ENCODE measurements at regions not wholly inside any gene's neighbourhood (a gene's known extent, or its start where the extent isn't known, plus 50 kb on each side); places are given as distances from the start of the nearest gene placed in this dataset.
"Not testable (repeated sequence)": the region's sequence is repeated elsewhere in the genome, so short reads cannot be mapped to it uniquely, and the experiment has no call there.

DNA sequence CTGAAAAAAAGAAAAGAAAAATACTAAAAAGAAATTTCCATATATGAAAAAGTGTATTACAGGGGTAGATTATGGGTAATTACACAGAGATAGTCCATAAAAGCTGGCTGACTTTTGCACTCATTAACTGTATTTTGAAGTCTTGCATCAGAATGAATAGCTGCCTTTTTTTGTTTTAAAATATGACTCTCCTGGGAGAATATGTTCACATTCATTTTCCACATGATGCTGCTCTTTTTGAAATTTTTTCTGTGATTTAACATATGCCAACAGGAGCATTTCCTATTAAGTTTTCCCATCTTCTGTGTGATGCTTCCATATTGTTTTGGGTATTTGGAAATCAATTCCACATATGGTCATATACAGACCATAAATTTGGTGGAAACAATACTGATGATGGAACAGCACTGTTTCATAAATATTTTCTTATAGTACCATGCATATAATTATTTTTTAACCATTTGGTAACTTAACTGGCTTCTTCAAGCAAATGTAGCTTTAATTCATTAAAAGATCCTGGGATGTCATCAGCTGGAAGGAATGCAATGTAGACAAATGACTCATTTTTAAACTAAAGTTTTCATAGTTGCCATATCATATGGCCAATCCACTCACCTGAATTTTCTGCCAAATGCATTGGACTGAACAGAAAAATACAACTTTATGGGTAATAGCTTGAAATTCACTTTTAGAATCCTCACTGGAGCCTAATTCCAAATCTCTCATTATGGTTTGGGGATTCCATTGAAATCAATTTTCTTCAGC lies 313.9 kb upstream of the GLI3 start:
- DNase-seq, result no peak

GRCh38 chr7:42549866-42550485 lies 313.0 kb upstream of the GLI3 start:
- DNase-seq, result no peak

DNA sequence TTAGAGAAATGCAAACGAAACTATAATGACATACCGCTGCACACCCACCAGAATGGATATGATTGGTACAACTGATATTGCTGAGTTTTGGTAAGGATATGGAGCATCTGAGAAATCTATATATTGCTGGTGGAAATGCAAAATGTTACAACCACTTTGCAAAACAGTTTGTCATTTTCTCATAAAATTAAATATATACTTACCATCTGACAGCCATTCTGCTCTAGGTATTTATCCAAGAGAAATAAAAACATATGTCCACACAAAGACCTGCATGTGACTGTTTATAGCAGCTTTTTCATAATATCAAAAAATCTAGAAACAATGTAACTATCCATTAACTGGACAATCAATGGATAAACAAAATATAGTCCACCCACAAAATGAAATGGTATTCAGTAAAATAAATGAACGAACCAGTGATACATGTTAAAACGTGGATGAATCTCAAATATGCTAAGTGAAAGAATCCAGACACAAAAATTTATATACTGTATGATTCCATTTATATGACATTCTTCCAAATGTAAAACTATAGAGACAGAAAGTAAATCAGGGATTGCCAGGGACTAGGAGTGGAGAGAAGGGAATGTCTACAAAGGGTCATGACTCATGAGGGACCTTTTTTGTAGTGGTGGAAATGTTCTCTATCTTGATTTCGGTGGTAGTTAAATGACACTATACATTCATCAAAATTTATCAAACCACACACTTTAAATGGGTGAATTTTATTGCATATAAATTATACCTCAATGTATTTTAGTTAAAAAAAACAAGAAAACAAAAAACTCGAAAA lies 312.0 kb upstream of the GLI3 start:
- DNase-seq, result no peak

DNA sequence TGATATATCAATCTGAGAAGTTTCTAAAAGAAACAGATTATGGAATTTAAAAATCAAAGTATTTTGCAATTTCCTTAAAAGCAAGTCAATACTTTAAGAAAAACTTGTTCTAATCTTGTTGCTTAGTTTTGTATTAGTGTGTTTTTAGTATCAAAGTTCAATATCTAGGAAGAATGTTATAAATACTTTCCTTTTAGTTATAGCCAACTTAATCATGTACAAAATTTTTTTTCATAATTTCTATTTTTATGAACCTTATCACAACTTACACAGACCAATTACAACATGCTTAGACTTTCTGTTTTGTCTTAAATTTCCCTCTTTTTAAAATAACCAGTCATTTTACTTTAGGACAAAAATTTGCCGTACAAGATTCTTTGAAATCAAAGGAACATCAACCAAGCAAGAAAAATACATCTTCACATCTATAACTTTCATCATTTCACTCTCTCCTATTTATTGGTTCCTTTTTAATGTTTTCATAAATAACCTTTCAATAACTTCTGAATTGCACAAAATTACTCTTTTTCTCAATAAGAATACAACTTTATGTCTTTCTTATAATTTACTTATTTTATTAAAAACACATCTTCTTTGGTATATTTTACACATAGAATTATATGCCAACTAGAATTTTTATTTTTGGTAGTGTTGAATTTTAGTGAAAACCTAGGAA lies 308.2 kb upstream of the GLI3 start:
- no peak for DNase-seq

DNA sequence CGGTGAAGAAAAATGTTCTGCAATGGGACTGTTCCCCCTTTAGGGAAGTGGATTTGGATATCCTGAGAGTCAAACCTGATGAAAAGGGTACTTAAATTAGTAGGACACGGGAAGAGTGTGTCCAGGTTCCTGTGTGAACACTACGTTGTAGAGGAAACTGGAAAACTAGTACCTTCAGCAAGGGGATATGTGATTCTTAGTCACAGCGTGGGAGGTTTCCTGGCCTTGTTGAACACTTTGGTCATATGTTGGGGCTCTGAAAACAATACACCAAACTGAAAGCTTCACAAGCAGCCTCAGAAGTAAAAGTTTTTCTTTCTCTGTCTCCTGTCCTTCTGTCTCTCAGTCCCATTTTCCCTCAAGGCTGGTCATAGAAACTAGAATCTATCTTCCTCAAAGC lies 306.9 kb upstream of the GLI3 start:
- no peak for DNase-seq

GRCh38 chr7:42542446-42542845 lies 305.4 kb upstream of the GLI3 start:
- DNase-seq, result not testable (repeated sequence)

GRCh38 chr7:42534441-42534840 lies 297.4 kb upstream of the GLI3 start:
- DNase-seq, result no peak

DNA sequence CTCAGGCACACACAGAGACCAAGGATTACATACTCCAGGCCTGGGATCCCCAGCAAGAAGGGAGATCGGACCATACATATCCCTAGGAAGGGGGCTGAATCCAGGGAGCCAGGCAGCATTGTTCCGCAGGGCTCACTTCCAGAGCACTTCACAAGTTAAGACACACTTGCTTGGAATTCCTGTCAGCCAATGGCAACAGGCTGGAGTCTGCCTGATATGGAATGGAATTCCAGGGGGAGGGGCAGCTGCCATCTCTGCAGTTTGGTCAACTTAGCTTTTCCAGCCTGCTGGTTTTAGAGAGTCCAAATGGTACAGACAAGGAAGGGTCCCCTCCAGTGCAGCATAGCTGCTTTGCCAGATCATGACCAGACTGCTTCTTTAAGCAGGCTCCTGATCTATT lies 290.0 kb upstream of the GLI3 start:
- no peak for DNase-seq

GRCh38 chr7:42522227-42522991 lies 285.4 kb upstream of the GLI3 start:
- no peak for DNase-seq

GRCh38 chr7:42511027-42511426 lies 274.0 kb upstream of the GLI3 start:
- no peak for DNase-seq

DNA sequence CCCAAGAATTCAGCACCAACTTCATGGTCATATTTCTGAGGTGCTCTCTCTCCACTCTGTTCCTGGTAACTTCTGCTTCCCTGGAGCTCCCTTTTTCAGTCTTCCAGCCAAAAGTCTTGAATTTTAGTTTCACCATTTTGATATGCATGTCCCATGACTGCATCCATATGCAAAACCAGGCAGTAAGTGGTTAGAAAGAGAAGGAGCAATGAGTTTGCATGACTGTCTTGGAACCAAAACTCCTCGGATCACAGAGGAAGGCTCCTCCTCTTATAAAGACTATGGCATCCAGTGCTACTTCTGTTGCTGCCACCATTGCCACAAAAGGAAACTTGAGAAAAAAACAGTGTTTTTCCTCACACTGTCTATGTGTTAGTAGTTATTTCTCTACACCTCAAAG lies 269.1 kb upstream of the GLI3 start:
- DNase-seq, result no peak

DNA sequence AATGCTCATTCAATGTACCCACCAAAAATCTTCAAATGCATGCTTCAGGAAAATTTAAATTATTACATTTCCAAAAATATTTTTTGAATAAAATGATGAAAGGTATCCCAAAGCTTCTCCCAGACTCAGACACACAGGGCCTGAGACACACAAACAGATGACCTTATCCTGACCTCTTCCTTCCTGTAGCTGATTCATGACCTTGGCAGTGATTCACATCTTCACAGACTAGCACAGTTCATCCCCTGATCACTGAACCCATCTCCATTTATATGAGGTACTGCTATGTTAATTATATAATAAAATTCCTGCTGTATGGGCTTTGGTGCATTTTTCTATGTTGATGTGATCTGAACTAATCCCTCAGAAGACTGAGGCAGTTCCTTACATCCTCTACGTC lies 265.0 kb upstream of the GLI3 start:
- peak; percentile 1 to 50 for DNase-seq

GRCh38 chr7:42495256-42495655 lies 258.2 kb upstream of the GLI3 start:
- DNase-seq, result no peak

- DNase-seq, result no peak
Observed at GRCh38 chr7:42494736-42495135, 257.7 kb upstream of the GLI3 start.

DNA sequence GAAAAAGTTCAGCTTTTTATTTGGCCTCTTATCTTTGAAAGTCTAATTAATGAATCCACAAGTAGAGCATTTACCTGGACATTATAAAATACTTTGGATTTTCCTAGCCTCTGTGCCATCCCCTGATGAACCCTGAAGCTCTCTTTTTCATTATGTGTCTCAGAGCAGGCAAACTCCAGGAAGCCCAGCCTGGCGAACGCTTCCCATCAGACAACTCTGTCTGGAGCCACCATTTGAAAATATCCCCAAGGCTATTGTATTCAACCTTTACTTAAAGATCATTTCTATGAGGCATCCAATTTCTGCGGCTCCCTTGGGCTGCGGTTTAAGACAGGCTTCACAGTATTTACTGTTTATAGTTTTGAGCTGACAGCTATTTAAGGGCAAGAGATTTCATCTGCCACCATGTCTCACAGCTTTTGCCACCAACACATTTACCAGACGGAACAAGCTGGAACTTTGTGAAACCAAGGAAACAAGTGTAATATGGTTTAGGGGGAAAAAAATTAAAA lies 257.2 kb upstream of the GLI3 start:
- DNase-seq, result no peak

GRCh38 chr7:42493436-42494198 lies 256.6 kb upstream of the GLI3 start:
- DNase-seq, result no peak

- no peak for DNase-seq
Observed at GRCh38 chr7:42492920-42493319, 255.9 kb upstream of the GLI3 start.

DNA sequence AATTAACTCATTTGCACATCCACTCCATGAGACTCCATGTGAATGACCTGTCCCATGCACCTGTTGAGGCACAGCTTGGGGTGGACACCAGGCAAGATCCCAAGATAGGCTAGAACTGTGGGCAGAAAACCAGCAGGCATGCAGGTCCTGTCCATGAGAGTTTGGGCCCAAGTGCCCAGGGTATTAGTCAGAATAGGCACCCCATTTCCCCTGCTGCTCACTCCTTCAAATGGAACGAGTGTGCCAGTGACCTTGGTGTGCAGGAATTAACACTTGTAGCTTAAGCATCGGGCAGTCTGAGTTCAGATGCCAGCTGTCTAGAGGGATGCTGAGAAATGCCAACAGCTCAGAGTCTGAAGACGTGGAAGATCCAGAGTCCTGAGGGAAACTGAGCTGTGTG lies 254.1 kb upstream of the GLI3 start:
- DNase-seq, result no peak

GRCh38 chr7:42489299-42489698 lies 252.3 kb upstream of the GLI3 start:
- DNase-seq, result no peak

DNA sequence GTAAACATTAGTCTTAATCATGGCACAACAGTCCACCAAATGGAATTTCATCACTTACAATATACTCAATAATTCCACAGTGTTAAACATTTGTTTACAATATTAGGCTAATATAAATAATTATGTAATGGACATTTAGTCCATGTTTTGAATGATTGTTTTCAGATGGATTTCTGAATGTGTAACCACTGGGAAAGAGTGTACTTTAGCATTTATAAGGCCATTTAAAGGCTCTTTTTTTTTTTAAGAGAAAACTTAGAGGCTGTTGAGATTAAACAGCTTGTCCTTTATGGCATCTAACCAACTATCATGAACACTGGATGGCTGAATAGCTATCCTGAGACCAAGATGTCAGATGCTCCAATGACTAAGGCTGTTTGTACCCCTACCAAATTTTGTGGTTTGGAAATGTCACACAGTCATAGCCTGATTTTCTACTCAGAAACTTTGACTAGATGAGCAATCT lies 248.3 kb upstream of the GLI3 start:
- no peak for DNase-seq

- DNase-seq, result no peak
Observed at GRCh38 chr7:42483886-42484285, 246.9 kb upstream of the GLI3 start.
